Tibial artery (tissue), 4 donors: ENCODE measurements at regions not wholly inside any gene's neighbourhood (a gene's known extent, or its start where the extent isn't known, plus 50 kb on each side); places are given as distances from the start of the nearest gene placed in this dataset.

Source experiments
- DNase-seq, 2 donors: peaks; one replicate each; pipeline ENCODE4 v3.0.0-alpha.2; 2019
- H3K27ac ChIP-seq, 2 donors: fragments of 200-600 bp; sonication (generic) in 1 of 2; 1 replicate in 1 of 2; 2 replicates in 1 of 2; pipeline ENCODE4 v1.5.1; 2018 to 2019; ENCODE audit warnings: mild to moderate bottlenecking in 1 of 2
- H3K27me3 ChIP-seq, 2 donors: fragments of 200-600 bp; sonication (generic) in 1 of 2; one replicate each; pipeline versions ENCODE4 v1.5.1 to v1.6.0; 2016 to 2019
- H3K36me3 ChIP-seq, 3 donors: fragments of 200-600 bp; sonication (generic) in 2 of 3; one replicate each; pipeline ENCODE4 v1.5.1; 2016 to 2019; ENCODE audit warnings: mild to moderate bottlenecking in 2 of 3
- H3K4me1 ChIP-seq, 4 donors: fragments of 200-600 bp; sonication (generic) in 2 of 4; 1 replicate in 3 of 4; 2 replicates in 1 of 4; pipeline ENCODE4 v1.5.1; 2016 to 2019
- H3K4me3 ChIP-seq, 2 donors: fragments of 200-600 bp; sonication (generic) in 1 of 2; 1 replicate in 1 of 2; 2 replicates in 1 of 2; pipeline ENCODE4 v1.5.1; 2018 to 2019; ENCODE audit warnings: mild to moderate bottlenecking in 2 of 2
- H3K9me3 ChIP-seq, 3 donors: fragments of 200-600 bp; sonication (generic) in 1 of 3; one replicate each; pipeline ENCODE4 v1.5.1; 2016 to 2019
- intact Hi-C: fragments of 100-400 bp; cut with DNase I; formaldehyde crosslinking; loops from one replicate; pipeline ENCODE4 v1.15.0; 2023; ENCODE audit warnings: low total_unique reads
- TF ChIP-seq, protein P1 (sequence below), 2 experiments: fragments of 200-600 bp in 1 of 2; fragments of 450-650 bp in 1 of 2; IDR thresholded peaks; one replicate each; pipeline ENCODE4 v1.5.1; 2017 to 2019; ENCODE audit warnings: antibody characterized with exemption in 2 of 2, mild to moderate bottlenecking in 1 of 2, moderate library complexity in 1 of 2

GRCh38 chr6:140079328-140079727 lies 704.9 kb upstream of the CITED2 start:
- TF ChIP-seq, protein P1, sequence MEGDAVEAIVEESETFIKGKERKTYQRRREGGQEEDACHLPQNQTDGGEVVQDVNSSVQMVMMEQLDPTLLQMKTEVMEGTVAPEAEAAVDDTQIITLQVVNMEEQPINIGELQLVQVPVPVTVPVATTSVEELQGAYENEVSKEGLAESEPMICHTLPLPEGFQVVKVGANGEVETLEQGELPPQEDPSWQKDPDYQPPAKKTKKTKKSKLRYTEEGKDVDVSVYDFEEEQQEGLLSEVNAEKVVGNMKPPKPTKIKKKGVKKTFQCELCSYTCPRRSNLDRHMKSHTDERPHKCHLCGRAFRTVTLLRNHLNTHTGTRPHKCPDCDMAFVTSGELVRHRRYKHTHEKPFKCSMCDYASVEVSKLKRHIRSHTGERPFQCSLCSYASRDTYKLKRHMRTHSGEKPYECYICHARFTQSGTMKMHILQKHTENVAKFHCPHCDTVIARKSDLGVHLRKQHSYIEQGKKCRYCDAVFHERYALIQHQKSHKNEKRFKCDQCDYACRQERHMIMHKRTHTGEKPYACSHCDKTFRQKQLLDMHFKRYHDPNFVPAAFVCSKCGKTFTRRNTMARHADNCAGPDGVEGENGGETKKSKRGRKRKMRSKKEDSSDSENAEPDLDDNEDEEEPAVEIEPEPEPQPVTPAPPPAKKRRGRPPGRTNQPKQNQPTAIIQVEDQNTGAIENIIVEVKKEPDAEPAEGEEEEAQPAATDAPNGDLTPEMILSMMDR (IDR thresholded peaks at IDR 0.05) = no peak
- no peak overlapping the region for H3K4me3 ChIP-seq
- H3K27me3 ChIP-seq = no peaks in the 10 kb centered on the region
- DNase-seq = no peak
- H3K9me3 ChIP-seq = no peaks in the 10 kb centered on the region
- H3K27ac ChIP-seq = peak overlapping the region; percentile 70 to 73
- H3K4me1 ChIP-seq = peaks cover 0 to 64% (median 30%) of the 10 kb centered on the region in 4 donors
- intact Hi-C loops = no loop called here
- no peaks in the 10 kb centered on the region for H3K36me3 ChIP-seq

- TF ChIP-seq, protein P1 (IDR thresholded peaks at IDR 0.05) = no peak
- Histone ChIP-seq H3K27me3 (no peaks in the 10 kb centered on the region), H3K4me3 (no peak overlapping the region), H3K27ac (peak overlapping the region; percentile 70 to 73), H3K4me1 (peaks cover 0 to 61% (median 30%) of the 10 kb centered on the region in 4 donors), H3K9me3 (no peaks in the 10 kb centered on the region), H3K36me3 (no peaks in the 10 kb centered on the region)
- intact Hi-C loops = no loop called here
- DNase-seq = no peak
These were observed 704.2 kb upstream of the CITED2 start for GRCh38 chr6:140078561-140079125.

DNA sequence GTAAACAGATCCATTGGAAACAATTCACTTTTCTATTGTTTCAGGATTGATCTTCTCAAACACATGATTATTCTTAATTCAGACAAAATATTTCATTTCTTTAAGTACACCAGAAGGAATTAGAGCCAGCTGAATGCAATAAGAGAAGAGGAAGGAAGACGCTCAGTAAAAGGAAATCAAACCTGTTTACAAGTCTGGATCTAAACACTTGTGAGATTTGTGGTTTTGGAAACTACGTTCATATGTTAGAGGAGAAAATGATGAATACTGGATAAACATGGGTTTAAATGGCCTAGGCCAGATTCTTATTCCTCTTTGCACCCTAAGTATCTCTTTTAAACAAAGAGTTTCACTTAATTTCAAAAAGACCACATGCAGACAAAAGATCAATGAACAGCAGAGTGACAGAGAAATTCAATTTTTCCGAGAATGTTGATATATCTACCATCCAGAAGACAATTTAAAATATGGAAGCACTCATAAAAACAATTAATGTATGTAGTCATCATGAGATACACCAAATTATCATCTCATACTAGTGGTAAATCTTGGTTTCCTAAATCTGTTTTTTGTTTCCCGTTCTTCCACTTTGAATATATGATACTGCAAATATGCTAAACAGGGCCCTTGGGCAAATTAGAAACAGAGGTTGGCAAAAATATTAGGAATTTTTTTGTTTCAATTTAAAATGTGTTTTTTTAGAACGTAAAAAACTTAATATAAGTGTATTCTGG lies 703.5 kb upstream of the CITED2 start:
- intact Hi-C loops = no loop called here
- H3K27ac ChIP-seq = peak overlapping the region; percentile 70 to 73
- TF ChIP-seq, protein P1 (IDR thresholded peaks at IDR 0.05) = no peak
- H3K4me1 ChIP-seq = peaks cover 0 to 60% (median 27%) of the 10 kb centered on the region in 4 donors
- no peaks in the 10 kb centered on the region for H3K36me3 ChIP-seq
- H3K4me3 ChIP-seq = no peak overlapping the region
- no peaks in the 10 kb centered on the region for H3K9me3 ChIP-seq
- no peaks in the 10 kb centered on the region for H3K27me3 ChIP-seq
- no peak for DNase-seq

GRCh38 chr6:140076105-140076504 lies 701.7 kb upstream of the CITED2 start:
- H3K4me1 ChIP-seq = peaks cover 0 to 62% (median 28%) of the 10 kb centered on the region in 4 donors
- DNase-seq = no peak
- intact Hi-C loops = no loop called here
- no peaks in the 10 kb centered on the region for H3K9me3 ChIP-seq
- H3K27ac ChIP-seq = no peak overlapping the region
- H3K4me3 ChIP-seq = no peak overlapping the region
- H3K27me3 ChIP-seq = no peaks in the 10 kb centered on the region
- no peaks in the 10 kb centered on the region for H3K36me3 ChIP-seq
- TF ChIP-seq, protein P1 (IDR thresholded peaks at IDR 0.05) = no peak

GRCh38 chr6:140073456-140073855 lies 699.0 kb upstream of the CITED2 start:
- DNase-seq = no peak

More at GRCh38 chr6:140073456-140073855, 699.0 kb upstream of the CITED2 start:
- Histone ChIP-seq H3K27ac (no peak overlapping the region), H3K4me3 (no peak overlapping the region), H3K9me3 (no peaks in the 10 kb centered on the region), H3K36me3 (no peaks in the 10 kb centered on the region), H3K27me3 (no peaks in the 10 kb centered on the region), H3K4me1 (peaks cover 0 to 56% (median 33%) of the 10 kb centered on the region in 4 donors)
- TF ChIP-seq, protein P1 (IDR thresholded peaks at IDR 0.05) = no peak
- intact Hi-C loops = no loop called here
